AG09319 (cell line): ENCODE measurements at regions not wholly inside any gene's neighbourhood (a gene's known extent, or its start where the extent isn't known, plus 50 kb on each side); places are given as distances from the start of the nearest gene placed in this dataset.

Experiments used
- DNase-seq: peaks from one replicate; pipeline ENCODE4 v3.0.0-alpha.2; 2010; ENCODE audit warnings: low read depth; ENCODE audit errors: extremely low read depth
- TF ChIP-seq, protein P1 (sequence below): IDR thresholded peaks from 2 replicates; pipeline ENCODE4 v1.5.1; 2011; ENCODE audit warnings: low read depth, mild to moderate bottlenecking, inconsistent platforms, low read length, moderate library complexity

DNA sequence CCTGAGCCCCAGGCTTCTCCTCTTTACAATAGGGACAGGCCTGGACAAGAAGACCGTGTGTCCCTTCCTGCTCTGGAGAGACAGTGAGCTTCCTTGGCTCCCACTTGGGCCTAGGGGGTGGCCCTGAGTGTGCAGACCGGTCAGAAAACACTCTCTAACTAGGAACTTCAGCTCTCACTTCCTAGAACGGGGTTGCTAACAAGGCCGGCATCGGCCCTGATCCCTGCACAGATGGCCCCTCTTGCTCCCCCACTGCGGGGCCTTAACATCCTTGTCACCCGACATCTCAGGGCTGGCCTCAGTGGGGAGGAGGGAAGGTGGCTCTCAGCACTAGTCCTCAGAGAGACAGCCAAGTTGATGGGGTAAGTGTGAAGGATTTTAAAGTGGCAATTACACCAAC is 406.9 kb downstream of the CTTN start:
- TF ChIP-seq, protein P1, sequence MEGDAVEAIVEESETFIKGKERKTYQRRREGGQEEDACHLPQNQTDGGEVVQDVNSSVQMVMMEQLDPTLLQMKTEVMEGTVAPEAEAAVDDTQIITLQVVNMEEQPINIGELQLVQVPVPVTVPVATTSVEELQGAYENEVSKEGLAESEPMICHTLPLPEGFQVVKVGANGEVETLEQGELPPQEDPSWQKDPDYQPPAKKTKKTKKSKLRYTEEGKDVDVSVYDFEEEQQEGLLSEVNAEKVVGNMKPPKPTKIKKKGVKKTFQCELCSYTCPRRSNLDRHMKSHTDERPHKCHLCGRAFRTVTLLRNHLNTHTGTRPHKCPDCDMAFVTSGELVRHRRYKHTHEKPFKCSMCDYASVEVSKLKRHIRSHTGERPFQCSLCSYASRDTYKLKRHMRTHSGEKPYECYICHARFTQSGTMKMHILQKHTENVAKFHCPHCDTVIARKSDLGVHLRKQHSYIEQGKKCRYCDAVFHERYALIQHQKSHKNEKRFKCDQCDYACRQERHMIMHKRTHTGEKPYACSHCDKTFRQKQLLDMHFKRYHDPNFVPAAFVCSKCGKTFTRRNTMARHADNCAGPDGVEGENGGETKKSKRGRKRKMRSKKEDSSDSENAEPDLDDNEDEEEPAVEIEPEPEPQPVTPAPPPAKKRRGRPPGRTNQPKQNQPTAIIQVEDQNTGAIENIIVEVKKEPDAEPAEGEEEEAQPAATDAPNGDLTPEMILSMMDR: no peak
- no peak for DNase-seq

DNA sequence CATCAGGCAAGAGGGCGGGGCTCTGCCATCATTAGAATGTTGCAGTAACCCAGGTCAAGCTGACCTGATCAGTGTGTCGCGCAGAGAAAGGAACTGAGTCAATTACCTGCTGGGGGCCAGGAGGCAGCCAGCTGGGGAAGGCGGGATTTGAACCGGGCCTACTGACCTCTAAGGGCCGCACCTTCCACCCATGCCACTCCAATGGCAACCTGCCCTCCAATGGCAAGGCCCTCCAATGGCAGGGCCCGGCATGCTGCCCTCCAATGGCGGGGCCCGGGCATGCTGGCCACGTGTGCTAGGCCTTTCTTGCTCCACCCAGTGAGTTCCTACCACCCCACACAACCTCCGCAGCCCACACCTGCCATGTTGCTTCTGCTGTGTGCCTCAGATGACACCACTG is 407.6 kb downstream of the CTTN start:
- TF ChIP-seq, protein P1: no peak
- DNase-seq: no peak

DNA sequence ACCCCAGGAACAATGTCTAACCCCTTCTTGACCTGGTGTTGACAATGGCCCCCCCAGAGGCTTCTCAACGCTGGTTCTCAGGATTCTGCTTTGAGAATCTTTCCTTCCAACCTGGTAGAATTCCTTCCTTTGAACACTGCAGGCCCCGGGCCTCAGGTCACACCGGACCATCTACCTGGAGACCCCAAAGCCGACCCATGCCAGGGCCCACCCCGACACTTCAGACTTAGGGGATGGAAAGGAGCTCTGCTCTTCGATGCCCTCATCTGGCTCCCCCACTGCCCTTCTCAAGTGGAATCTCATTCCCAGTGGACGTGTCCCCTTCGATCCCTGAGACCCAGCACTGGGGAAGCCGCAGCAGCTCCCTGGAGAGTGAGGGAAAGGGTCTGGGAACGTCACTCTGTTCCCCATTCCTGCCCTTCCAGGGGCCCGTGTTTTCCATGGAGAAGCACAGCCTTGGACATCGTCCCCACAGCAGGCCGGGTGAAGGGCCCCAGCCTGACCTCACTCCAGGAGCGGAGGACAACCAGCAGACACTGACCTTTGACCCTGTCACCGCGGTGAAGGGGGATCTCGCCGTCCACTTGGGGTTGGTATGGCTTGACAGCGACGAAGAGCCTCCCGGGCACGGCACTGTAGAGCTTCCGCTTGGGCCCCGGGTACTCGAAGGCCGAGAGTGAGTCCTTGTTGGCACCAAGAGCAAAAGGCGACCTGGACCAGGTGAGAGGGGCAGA is 408.3 kb downstream of the CTTN start:
- TF ChIP-seq, protein P1: no peak
- DNase-seq: no peak

DNA sequence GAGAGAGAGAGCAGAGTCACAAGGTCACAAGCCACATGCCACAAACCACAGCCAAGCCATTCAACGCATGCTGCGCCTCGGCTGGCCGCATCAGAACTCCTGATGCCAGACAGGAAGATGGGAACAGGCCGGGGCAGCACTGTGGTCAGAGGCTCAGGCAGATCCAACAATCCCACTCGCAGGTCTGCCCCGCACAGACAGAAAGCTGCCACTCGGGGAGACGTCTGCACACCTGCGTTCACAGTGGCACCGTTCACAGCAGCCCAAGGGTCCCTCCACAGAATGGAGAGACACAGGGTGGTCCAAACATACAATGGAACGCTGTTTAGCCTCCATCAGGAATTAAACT is 408.8 kb downstream of the CTTN start:
- DNase-seq: no peak
- TF ChIP-seq, protein P1: no peak

DNA sequence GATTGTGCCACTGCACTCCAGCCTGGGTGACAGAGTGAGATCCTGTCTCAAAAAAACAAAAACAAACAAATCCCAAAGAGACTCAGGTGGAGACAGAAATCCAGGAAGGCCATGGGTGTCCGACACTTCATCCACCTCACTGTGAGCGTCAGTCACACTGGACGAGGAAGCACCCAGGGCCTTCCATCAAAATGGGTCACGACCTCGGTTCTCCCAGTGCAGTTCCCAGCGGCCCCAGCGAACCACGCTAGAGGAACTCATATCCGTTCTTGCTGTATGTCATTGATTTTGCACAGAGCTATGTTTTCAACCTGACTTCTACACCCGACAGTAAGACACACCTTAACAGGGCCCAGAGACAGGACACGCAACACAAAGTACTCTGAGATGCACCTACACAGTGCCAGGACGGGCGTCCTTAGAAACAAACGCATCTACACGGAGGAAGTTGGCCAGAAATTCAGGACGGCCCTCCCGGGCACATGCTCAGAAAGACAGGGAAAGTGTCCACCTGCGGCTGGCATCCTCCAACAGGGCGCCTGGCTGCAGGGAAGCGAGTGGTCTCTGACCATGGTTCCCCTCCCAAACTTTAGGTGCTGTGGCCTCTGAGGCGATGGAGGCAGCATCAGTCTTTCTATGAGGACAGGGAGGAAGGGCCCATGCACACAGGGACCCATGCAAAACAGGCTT is 410.5 kb downstream of the CTTN start:
- DNase-seq: no peak
- TF ChIP-seq, protein P1: no peak

DNA sequence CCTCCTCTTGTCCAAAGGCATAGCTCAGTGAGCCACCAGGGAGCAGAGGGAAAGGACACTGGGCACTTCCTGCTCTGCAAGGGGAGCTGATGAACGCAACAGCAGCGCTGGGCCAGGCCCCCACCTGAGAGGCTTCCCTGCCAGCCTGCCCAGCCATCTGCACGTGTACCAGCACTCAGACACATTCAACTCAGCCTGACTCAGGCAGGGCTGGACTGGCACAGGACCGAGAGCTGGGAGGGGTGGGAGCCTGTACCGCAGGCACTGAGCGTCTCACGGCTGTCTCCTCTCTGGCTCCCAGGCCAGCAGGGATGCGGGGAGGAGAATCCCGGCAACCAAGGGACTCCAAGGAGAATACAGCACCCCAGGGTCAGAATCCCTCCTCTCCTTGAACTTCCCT is 411.8 kb downstream of the CTTN start:
- TF ChIP-seq, protein P1: no peak
- no peak for DNase-seq

DNA sequence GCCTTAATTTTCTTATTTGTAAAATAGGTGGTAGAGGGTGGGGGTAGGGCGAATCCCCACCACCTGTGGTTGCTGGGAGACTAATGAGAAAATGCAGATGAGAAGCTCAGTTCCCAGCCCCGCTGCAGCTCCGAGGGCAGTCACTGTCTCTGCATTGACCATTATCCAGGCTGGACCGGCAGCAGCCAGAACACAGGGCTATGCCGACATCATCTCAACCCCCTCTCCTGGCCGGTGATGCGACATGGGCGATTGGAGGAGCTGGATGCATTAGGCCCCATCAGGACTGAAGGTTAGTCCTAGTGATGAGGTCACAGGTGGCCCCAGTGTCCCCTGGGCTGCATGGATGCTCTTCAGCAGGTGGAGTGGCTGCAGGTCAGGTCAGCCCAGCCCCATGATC is 412.4 kb downstream of the CTTN start:
- TF ChIP-seq, protein P1: no peak
- DNase-seq: no peak
